Natural killer cell treated with Interleukin-12 subunit alpha and Interleukin-12 subunit beta and Interleukin-15 and Interleukin-18, amount 100 ng/mL, for 72 hours (primary cell): ENCODE measurements at regions not wholly inside any gene's neighbourhood (a gene's known extent, or its start where the extent isn't known, plus 50 kb on each side); places are given as distances from the start of the nearest gene placed in this dataset.

Source experiments
- ATAC-seq, 2 donors: fragments of 150-1000 bp; cut with Tn5 transposase in 1 of 2; sonication (Bioruptor Pico), chemical (Tn5 transposase) in 1 of 2; 2 replicates each; pipeline ENCODE4 v1.10.0; 2021
- DNase-seq: peaks from one replicate; pipeline ENCODE4 v3.0.0; 2022; ENCODE audit warnings: low spot score
- H3K27ac Mint-ChIP-seq, 2 donors: 1 replicate in 1 of 2; 2 replicates in 1 of 2; pipeline ENCODE4 v1.8.0; 2022; ENCODE audit warnings: mixed read lengths in 2 of 2, mild to moderate bottlenecking in 1 of 2, moderate library complexity in 1 of 2
- H3K27me3 Mint-ChIP-seq, 2 donors: 1 replicate in 1 of 2; 2 replicates in 1 of 2; pipeline ENCODE4 v1.8.0; 2022; ENCODE audit warnings: mixed read lengths in 2 of 2
- H3K36me3 Mint-ChIP-seq: one replicate; pipeline ENCODE4 v1.8.0; 2022; ENCODE audit warnings: mixed read lengths
- H3K4me1 Mint-ChIP-seq, 2 donors: 1 replicate in 1 of 2; 2 replicates in 1 of 2; pipeline ENCODE4 v1.8.0; 2022; ENCODE audit warnings: low read depth in 2 of 2, mixed read lengths in 2 of 2, mild to moderate bottlenecking in 1 of 2
- H3K4me3 Mint-ChIP-seq: one replicate; pipeline ENCODE4 v1.8.0; 2022; ENCODE audit warnings: mixed read lengths
- H3K9me3 Mint-ChIP-seq: 2 replicates; pipeline ENCODE4 v1.8.0; 2022; ENCODE audit warnings: mixed read lengths

DNA sequence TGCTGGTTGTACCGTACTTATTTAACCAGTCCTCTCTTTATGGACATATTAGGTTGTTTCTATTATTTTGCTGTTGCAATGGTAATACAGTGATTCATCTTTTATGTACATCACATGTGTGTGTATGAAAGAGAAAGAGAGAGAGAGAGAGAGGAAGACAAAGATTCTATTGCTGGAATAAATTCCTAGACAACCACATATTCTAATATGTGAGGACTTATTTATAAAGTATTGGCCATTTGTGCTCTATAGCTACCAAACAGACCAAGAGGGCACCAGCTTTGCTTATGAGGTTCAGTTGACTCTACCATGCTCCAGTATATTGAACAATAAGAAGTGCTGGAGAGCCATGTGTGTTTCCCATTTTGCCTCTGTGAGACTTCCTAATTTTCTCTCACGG, 513.5 kb downstream of the DMAC1 start:
- DNase-seq (no peak), ATAC-seq (no peak)
- Mint-ChIP-seq H3K27me3 (peaks cover 50 to 69% of the 10 kb centered on the region in 2 donors), H3K4me1 (no peaks in the 10 kb centered on the region), H3K36me3 (peaks cover 7% of the 10 kb centered on the region), H3K4me3 (no peak overlapping the region), H3K27ac (no peak overlapping the region), H3K9me3 (peaks cover 3% of the 10 kb centered on the region)

DNA sequence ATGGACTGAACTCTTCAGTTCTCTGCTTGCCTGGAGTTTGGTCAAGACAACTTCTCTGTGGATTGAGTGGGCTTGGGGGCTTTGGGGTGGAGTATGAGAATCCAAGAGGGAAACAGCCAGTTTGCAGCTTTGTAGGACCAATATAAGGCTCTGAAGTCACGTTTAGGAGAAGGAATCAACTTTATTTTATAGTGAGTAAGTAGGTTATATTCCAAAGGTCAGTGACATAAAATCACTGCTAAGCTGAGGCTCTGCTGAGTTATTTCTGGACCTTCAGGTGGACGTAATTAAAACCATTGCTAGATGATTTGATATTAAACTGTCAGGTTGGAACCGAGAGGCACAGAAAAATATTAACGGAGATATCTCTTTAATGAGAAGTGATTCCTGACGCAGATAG, 514.4 kb downstream of the DMAC1 start:
- H3K4me3 Mint-ChIP-seq, result no peak overlapping the region
- H3K36me3 Mint-ChIP-seq, result peaks cover 14% of the 10 kb centered on the region
- H3K27ac Mint-ChIP-seq, result no peak overlapping the region
- no peak for ATAC-seq
- no peaks in the 10 kb centered on the region for H3K4me1 Mint-ChIP-seq
- DNase-seq, result no peak
- peaks cover 8% of the 10 kb centered on the region for H3K9me3 Mint-ChIP-seq
- peaks cover 56 to 76% of the 10 kb centered on the region in 2 donors for H3K27me3 Mint-ChIP-seq

DNA sequence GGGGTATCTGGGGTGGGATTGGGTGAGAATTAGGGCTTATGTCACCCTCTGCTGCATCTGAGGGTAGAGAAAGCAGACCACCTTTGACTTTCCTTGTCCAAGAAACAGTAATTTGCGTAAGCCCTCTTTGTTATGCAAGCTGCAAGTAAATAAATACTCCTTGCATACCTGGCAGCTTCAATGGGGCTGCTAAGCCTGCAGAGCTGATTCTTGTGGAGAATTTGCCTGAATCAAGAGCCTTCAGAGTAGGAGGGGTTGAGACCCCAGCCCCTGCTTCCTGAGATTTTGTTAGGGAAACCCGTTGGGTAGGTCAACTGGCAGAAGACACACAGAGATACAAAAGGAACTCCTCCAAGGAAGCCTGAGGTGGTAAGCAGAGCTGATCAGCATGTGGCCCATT, 515.1 kb downstream of the DMAC1 start:
- Mint-ChIP-seq H3K4me1 (no peaks in the 10 kb centered on the region), H3K36me3 (peaks cover 14% of the 10 kb centered on the region), H3K9me3 (peaks cover 8% of the 10 kb centered on the region), H3K27me3 (peaks cover 60 to 73% of the 10 kb centered on the region in 2 donors), H3K4me3 (no peak overlapping the region), H3K27ac (no peak overlapping the region)
- ATAC-seq, result no peak
- DNase-seq, result no peak

DNA sequence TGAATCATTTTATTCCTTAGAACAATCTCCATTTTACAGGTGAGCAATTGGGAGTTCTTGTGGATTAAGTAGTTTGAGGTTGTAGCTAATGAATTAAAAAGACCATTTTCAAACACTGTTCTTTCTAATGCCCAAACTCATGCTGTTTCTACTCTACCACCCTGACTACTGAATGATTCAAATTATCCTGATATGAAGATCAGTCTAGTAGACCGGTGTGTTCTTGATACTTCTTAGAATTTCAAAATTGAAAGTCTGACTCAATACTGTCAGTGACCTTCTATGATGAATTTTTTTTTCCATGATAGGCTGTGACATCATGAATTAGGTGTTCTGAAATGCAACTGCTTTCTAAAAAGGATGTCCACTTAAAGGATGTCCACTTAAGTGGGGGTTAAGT, 515.5 kb downstream of the DMAC1 start:
- DNase-seq, result no peak
- H3K36me3 Mint-ChIP-seq, result peaks cover 14% of the 10 kb centered on the region
- H3K4me1 Mint-ChIP-seq, result no peaks in the 10 kb centered on the region
- H3K27ac Mint-ChIP-seq, result no peak overlapping the region
- no peak overlapping the region for H3K4me3 Mint-ChIP-seq
- peaks cover 60 to 73% of the 10 kb centered on the region in 2 donors for H3K27me3 Mint-ChIP-seq
- ATAC-seq, result no peak
- peaks cover 8% of the 10 kb centered on the region for H3K9me3 Mint-ChIP-seq

DNA sequence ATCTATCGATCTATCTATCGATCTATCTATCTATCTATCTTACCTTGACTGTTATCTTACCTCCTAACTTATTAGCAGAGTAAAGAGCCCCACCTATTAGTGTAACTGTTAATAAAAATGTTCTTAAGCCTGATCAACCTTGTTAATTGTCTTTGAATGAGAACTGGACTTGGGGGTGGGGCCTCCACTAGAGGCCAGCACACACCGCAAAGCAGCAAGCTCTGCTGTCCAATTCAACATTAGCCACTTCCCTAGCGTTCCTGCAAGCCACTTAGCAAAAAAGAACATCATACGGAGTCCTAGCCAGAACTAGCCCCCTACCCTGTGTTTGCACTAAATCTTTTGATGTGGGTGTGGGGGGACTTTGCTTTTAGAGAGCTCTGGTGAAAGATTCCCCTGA, 515.8 kb downstream of the KDM4C start:
- Mint-ChIP-seq H3K4me3 (no peak overlapping the region), H3K27ac (no peak overlapping the region), H3K4me1 (no peaks in the 10 kb centered on the region), H3K36me3 (no peaks in the 10 kb centered on the region), H3K27me3 (peaks cover 32 to 56% of the 10 kb centered on the region in 2 donors), H3K9me3 (no peaks in the 10 kb centered on the region)
- DNase-seq, result no peak
- ATAC-seq, result no peak

DNA sequence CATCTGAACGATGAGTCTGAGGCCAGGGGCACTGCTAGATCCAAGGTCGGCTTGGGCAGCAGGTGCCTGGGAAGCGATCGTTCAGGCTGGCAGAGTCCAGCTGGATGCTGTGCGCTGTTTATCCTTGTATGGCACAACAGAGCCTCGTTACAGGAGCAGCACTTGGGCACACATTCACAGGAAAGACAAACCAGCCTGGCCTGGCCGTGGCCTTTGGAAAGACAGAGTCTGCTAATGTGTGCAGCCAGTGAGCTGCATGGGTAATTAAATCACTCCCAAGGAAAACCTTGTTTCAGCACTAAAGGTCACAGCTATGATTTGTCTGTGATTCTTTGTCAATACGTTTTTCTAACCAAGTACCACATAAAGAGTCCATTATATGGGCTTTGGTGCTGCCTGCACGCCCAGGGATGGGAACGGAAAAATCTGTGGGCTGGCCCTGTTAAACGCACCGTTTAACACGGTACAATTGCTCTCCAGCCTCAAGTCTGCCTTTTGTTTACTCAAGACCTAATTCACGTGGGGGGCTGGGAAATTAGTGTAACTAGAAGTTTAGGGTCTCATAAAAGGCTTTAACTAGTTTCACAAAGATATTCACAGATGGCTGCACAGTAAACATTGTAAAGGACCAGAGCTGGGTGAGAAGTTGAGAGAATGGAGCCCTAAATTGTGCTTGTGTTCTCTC, 509.3 kb downstream of the KDM4C start:
- DNase-seq, result no peak
- H3K27me3 Mint-ChIP-seq, result peaks cover 35 to 59% of the 10 kb centered on the region in 2 donors
- no peak for ATAC-seq
- H3K4me3 Mint-ChIP-seq, result no peak overlapping the region
- no peak overlapping the region for H3K27ac Mint-ChIP-seq
- H3K36me3 Mint-ChIP-seq, result no peaks in the 10 kb centered on the region
- H3K4me1 Mint-ChIP-seq, result no peaks in the 10 kb centered on the region
- H3K9me3 Mint-ChIP-seq, result no peaks in the 10 kb centered on the region

DNA sequence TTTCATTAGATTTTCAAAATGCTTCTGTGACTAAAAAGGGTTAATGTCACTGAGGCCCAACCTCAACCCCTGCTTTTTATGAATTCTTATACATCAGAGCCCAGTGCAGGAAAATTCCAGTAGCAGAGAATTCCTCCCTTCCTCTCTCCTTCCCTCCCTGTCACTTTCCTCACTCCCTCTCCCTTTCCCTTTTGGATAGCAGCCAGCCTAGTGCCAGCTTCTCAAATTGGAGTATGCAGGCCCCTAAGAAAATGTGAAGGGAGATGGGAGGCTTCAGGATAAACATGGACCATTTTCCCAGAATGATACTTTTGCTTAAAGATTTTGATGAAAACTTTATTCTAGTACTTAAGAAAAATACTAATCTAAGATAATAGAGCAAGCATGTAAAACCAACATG, 507.4 kb downstream of the KDM4C start:
- Mint-ChIP-seq H3K9me3 (no peaks in the 10 kb centered on the region), H3K36me3 (no peaks in the 10 kb centered on the region), H3K4me1 (no peaks in the 10 kb centered on the region), H3K27me3 (peaks cover 30 to 52% of the 10 kb centered on the region in 2 donors), H3K4me3 (no peak overlapping the region), H3K27ac (no peak overlapping the region)
- DNase-seq (no peak), ATAC-seq (no peak)

DNA sequence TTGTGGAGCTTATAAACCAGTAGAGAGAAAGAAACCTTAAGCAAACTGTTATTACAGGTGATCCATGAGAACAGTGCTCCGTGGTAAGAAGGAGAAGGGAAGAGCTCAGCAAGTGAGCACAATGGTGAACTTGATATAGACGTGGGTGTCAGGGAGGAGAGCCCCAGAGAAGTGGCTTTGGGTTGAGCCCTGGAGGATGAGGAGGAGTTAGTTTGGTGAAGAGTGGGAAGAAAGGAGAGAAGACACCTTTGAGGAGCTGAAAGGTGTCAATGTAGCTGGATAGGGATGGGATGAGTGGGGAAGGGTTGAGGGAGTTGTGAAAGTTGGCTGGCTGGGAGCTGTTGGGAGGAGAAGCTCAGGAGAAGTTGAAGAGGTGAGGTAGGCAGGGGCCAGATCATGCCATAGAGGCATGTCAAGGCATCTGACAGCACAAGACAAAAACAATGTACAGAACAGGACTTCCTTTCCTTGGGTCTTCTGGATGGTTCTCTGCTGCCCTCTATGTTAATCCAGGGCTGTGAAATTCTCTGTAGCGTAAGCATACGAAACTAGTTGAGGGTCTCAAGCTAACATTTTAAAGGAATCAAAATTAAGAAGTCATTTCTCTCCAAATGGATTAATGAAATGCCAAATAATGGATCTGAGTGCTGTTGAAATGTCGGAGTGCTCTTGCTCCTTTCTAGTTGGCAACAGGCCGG, 501.9 kb downstream of the KDM4C start:
- ATAC-seq (peak in 1 of 2 donors; percentile 6), DNase-seq (no peak)
- H3K27me3 Mint-ChIP-seq, result peaks cover 28 to 63% of the 10 kb centered on the region in 2 donors
- no peaks in the 10 kb centered on the region for H3K9me3 Mint-ChIP-seq
- no peaks in the 10 kb centered on the region for H3K36me3 Mint-ChIP-seq
- H3K27ac Mint-ChIP-seq, result no peak overlapping the region
- no peak overlapping the region for H3K4me3 Mint-ChIP-seq
- H3K4me1 Mint-ChIP-seq, result no peaks in the 10 kb centered on the region

DNA sequence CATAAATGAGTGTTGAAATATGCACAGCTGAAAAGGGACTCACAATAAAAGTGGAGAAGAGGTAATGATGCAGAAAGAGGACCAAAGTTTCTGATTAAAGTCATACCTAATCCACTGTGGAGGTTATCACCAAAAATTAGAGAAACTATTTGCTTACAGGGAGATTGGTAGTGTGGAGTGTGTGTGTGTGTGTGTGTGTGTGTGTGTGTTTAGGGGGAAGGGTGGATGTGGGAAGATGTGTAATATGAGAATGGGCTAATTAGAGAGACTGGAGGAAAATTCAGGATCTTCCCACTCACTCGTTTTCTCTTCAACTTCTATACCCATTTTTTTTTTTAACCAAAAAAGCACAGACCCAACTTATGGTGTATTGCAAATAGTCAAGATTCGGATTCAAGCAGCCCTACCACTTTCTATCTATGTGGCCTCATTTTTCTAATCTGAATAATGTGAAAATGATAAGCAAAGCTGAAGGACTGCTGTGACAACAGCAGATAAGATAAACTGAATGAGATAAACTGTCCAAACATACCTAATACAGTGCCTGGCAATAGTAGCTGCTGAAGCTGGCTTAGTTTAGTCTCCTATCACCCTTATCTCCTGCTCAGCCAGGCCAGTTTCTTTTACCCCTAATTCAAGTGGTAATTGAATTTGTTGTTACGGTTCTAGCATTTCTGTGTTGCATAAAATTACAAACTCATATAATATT, 501.1 kb downstream of the KDM4C start:
- Mint-ChIP-seq H3K9me3 (no peaks in the 10 kb centered on the region), H3K4me3 (no peak overlapping the region), H3K27ac (no peak overlapping the region), H3K36me3 (no peaks in the 10 kb centered on the region), H3K27me3 (peaks cover 28 to 70% of the 10 kb centered on the region in 2 donors), H3K4me1 (no peaks in the 10 kb centered on the region)
- no peak for ATAC-seq
- DNase-seq, result no peak

DNA sequence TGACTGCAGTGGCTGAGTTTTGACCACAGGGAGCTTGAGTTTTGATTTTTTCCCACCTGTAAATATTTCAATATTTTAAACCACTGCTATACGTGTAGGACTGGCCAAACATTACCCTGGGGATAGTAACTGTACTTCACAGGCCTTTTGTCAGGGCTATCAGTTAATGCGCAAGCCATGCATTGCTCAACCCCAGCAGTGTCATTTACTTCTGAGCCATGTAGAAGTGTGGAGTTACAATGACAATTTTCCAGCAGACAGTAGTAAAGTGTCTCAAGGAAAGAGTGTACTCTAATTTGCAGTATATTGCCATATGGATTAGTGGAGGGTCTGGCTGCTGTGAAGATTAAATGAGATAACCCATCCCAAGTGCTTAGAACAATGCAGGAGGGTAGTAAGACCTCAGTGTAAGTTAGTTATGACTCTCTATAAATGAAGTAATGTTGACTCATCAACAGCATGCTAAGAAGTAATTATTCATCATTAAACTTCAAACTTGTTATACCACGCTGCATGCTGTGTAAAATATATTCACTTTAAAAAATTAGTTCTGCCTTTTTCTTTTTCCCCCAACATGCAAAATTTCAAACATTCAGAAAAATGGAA, 489.2 kb downstream of the KDM4C start:
- H3K4me3 Mint-ChIP-seq, result no peak overlapping the region
- DNase-seq (no peak), ATAC-seq (no peak)
- H3K9me3 Mint-ChIP-seq, result peaks cover 3% of the 10 kb centered on the region
- H3K4me1 Mint-ChIP-seq, result no peaks in the 10 kb centered on the region
- H3K27ac Mint-ChIP-seq, result no peak overlapping the region
- peaks cover 16 to 45% of the 10 kb centered on the region in 2 donors for H3K27me3 Mint-ChIP-seq
- H3K36me3 Mint-ChIP-seq, result no peaks in the 10 kb centered on the region

DNA sequence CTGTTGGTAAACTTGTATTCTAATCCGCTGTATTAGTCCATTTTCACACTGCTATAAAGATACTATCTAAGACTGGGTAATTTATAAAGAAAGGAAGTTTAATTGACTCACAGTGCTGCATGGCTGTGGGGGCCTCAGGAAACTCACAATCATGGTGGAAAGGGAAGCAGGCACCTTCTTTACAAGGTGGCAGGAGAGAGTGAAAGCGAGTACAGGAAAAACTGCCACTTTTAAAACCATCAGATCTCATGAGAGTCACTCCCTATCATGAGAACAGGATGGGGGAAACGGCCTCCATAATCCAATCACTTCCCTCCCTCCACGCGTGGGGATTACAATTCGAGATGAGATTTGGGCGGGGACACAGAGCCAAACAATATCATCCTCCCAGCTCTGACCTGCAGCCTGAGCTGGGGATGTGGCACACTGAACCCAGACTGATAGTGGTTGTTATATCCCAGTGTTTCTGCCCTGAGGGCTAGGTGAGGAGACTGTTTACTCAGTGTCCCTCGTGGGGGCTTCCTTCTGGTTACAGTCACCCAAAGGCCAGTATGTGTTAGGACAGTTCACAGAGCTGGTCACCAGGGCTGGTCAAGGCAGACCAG, 488.3 kb downstream of the KDM4C start:
- Mint-ChIP-seq H3K27ac (no peak overlapping the region), H3K9me3 (peaks cover 3% of the 10 kb centered on the region), H3K4me1 (no peaks in the 10 kb centered on the region), H3K36me3 (no peaks in the 10 kb centered on the region), H3K27me3 (peaks cover 14 to 40% of the 10 kb centered on the region in 2 donors), H3K4me3 (no peak overlapping the region)
- no peak for ATAC-seq
- DNase-seq, result no peak

DNA sequence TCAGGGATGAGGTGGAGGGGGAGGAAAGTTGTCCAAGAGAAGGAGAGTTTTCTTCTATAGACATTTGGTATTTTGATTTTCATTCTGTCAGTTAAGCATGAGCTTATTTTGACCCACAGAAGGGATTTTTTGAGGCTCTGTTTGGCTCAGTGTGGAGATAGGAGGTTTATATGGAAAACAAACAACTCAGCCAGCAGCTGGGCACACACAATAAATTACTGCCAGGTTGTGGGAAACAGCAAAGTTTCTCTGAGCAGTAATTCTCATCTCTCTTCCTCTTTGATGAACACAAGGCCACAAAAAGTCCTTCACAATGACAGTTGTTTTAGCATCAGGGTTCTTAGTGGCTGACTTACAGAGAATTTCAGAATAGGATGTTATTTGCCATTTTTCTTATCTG, 486.1 kb downstream of the KDM4C start:
- Mint-ChIP-seq H3K9me3 (peaks cover 3% of the 10 kb centered on the region), H3K4me3 (no peak overlapping the region), H3K27me3 (peaks cover 14 to 29% of the 10 kb centered on the region in 2 donors), H3K36me3 (no peaks in the 10 kb centered on the region), H3K4me1 (no peaks in the 10 kb centered on the region), H3K27ac (no peak overlapping the region)
- no peak for DNase-seq
- no peak for ATAC-seq

DNA sequence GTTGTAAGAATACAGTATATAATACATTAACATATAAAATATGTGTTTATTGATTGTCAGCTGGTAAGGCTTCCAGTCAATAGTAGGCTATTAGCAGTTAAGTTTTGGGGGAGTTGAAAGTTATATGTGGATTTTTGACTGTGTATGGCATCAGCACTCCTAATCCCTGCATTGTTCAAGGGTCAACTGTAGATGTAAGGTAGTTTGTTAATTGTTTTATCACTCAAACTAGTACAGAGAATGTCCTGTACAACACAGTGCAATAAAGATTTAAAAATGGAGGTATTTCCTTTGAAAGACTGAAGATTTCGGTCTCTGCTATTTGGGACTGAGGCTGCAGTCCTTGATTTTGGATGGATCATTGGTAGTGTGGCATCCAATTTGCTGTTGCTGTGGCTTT, 484.4 kb downstream of the KDM4C start:
- Mint-ChIP-seq H3K9me3 (peaks cover 3% of the 10 kb centered on the region), H3K27me3 (peaks cover 14 to 29% of the 10 kb centered on the region in 2 donors), H3K4me3 (no peak overlapping the region), H3K4me1 (no peaks in the 10 kb centered on the region), H3K27ac (no peak overlapping the region), H3K36me3 (no peaks in the 10 kb centered on the region)
- DNase-seq (no peak), ATAC-seq (no peak)
